ENCODE measurements at regions not wholly inside any gene's neighbourhood (a gene's known extent, or its start where the extent isn't known, plus 50 kb on each side); places are given as distances from the start of the nearest gene placed in this dataset.

GRCh38 chr21:23613014-23613413 lies 1994.3 kb downstream of the MRPL39 start:
- no peak for TF ChIP-seq CTCF (IDR thresholded peaks at IDR 0.05)
- TF ChIP-seq EZH2 (IDR thresholded peaks at IDR 0.05; ENCODE audit: borderline replicate concordance, insufficient read depth, low read depth, low read length, poor library complexity, severe bottlenecking): no peak

Measured in B cell (primary cell).